HEK293 (cell line): ENCODE measurements at regions not wholly inside any gene's neighbourhood (a gene's known extent, or its start where the extent isn't known, plus 50 kb on each side); places are given as distances from the start of the nearest gene placed in this dataset.
A peak's percentile ranks its signal among the peaks of the same experiment; 100 is the strongest.

Experiments used
- CTCF ChIA-PET: fragments of 350-600 bp; formaldehyde crosslinking; extraction: SDS; loops from one replicate; lab custom pipeline; 2021; ENCODE audit warnings: antibody characterized with exemption; lab: Yijun Ruan, JAX
- POLR2A ChIA-PET: fragments of 300-600 bp; formaldehyde crosslinking; extraction: SDS; loops from one replicate; lab custom pipeline; 2020; ENCODE audit warnings: antibody characterized with exemption, inconsistent platforms; lab: Yijun Ruan, JAX
- H3K27ac ChIP-seq: fragments of 200-500 bp; sonication (Bioruptor generic); 2 replicates; pipeline ENCODE4 v1.5.1; 2014; ENCODE audit warnings: low read depth, low read length, control low read depth, inconsistent platforms; ENCODE audit errors: extremely low read depth
- H3K36me3 ChIP-seq, 2 experiments: fragments of 200-500 bp in 1 of 2; sonication (Bioruptor generic) in 1 of 2; 1 replicate in 1 of 2; 2 replicates in 1 of 2; pipeline ENCODE4 v1.5.1; 2014 to 2017; ENCODE audit warnings: inconsistent platforms in 2 of 2, low read length in 2 of 2; ENCODE audit not compliant: control insufficient read depth in 2 of 2, insufficient read depth in 1 of 2
- H3K4me1 ChIP-seq: fragments of 200-500 bp; sonication (Bioruptor generic); 2 replicates; pipeline ENCODE4 v1.5.1; 2014; ENCODE audit warnings: mild to moderate bottlenecking, low read length, inconsistent platforms; ENCODE audit not compliant: control insufficient read depth, insufficient read depth
- H3K4me3 ChIP-seq: 2 replicates; pipeline ENCODE4 v1.5.1; 2011; ENCODE audit warnings: low read depth, mild to moderate bottlenecking, control low read depth, low read length, moderate library complexity
- H3K9me3 ChIP-seq: fragments of 200-500 bp; sonication (Bioruptor generic); 2 replicates; pipeline ENCODE4 v1.5.1; 2014; ENCODE audit warnings: low read depth, low read length, inconsistent platforms; ENCODE audit not compliant: control insufficient read depth, insufficient read depth
- GFI1B ChIP-seq: fragments of 450-650 bp; formaldehyde crosslinking; IDR thresholded peaks from 2 replicates; pipeline ENCODE4 v1.5.1; 2016; ENCODE audit warnings: missing biosample characterization, missing genetic modification characterization
- GLI4 ChIP-seq: fragments of 450-650 bp; formaldehyde crosslinking; IDR thresholded peaks from 2 replicates; pipeline ENCODE4 v1.5.1; 2016; ENCODE audit warnings: missing biosample characterization, missing genetic modification characterization
- KLF7 ChIP-seq: fragments of 450-650 bp; formaldehyde crosslinking; IDR thresholded peaks from 2 replicates; pipeline ENCODE4 v1.5.1; 2016; ENCODE audit warnings: missing biosample characterization, missing genetic modification characterization, borderline replicate concordance
- PRDM1 ChIP-seq: fragments of 450-650 bp; formaldehyde crosslinking; IDR thresholded peaks from 2 replicates; pipeline ENCODE4; 2016; ENCODE audit warnings: missing biosample characterization, missing genetic modification characterization
- SCRT2 ChIP-seq: fragments of 450-650 bp; formaldehyde crosslinking; IDR thresholded peaks from 2 replicates; pipeline ENCODE4 v1.5.1; 2016; ENCODE audit warnings: missing biosample characterization, missing genetic modification characterization
- SP7 ChIP-seq: fragments of 450-650 bp; formaldehyde crosslinking; IDR thresholded peaks from 2 replicates; pipeline ENCODE4 v1.5.1; 2016; ENCODE audit warnings: missing biosample characterization, missing genetic modification characterization
- ZBTB7A ChIP-seq: fragments of 450-650 bp; formaldehyde crosslinking; IDR thresholded peaks from 2 replicates; pipeline ENCODE4 v1.5.1; 2016; ENCODE audit warnings: low read depth, missing biosample characterization, missing genetic modification characterization
- ZFP37 ChIP-seq: fragments of 450-650 bp; formaldehyde crosslinking; IDR thresholded peaks from 2 replicates; pipeline ENCODE4 v1.5.1; 2016; ENCODE audit warnings: missing biosample characterization, missing genetic modification characterization
- ZNF133 ChIP-seq: fragments of 450-650 bp; formaldehyde crosslinking; IDR thresholded peaks from 2 replicates; pipeline ENCODE4 v1.5.1; 2016; ENCODE audit warnings: missing biosample characterization, missing genetic modification characterization
- ZNF184 ChIP-seq: fragments of 450-650 bp; IDR thresholded peaks from 2 replicates; pipeline ENCODE4 v1.5.1; 2018; ENCODE audit warnings: missing biosample characterization, mild to moderate bottlenecking, missing genetic modification characterization
- ZNF266 ChIP-seq: fragments of 450-650 bp; formaldehyde crosslinking; IDR thresholded peaks from 2 replicates; pipeline ENCODE4 v1.5.1; 2016; ENCODE audit warnings: missing biosample characterization, missing genetic modification characterization, low read depth
- ZNF529 ChIP-seq: fragments of 450-650 bp; formaldehyde crosslinking; IDR thresholded peaks from 2 replicates; pipeline ENCODE4 v1.5.1; 2017; ENCODE audit warnings: missing genetic modification characterization, missing biosample characterization; ENCODE audit not compliant: insufficient replicate concordance
- ZNF560 ChIP-seq: fragments of 450-650 bp; formaldehyde crosslinking; IDR thresholded peaks from 2 replicates; pipeline ENCODE4 v1.5.1; 2017; ENCODE audit warnings: missing biosample characterization, missing genetic modification characterization, borderline replicate concordance
- ZNF585B ChIP-seq: fragments of 450-650 bp; formaldehyde crosslinking; IDR thresholded peaks from 2 replicates; pipeline ENCODE4 v1.5.1; 2016; ENCODE audit warnings: missing biosample characterization, missing genetic modification characterization
- ZNF629 ChIP-seq: fragments of 450-650 bp; formaldehyde crosslinking; IDR thresholded peaks from 2 replicates; pipeline ENCODE4 v1.5.1; 2017; ENCODE audit warnings: missing biosample characterization, missing genetic modification characterization
- ZNF654 ChIP-seq: fragments of 450-650 bp; formaldehyde crosslinking; IDR thresholded peaks from 2 replicates; pipeline ENCODE4 v1.5.1; 2016; ENCODE audit warnings: low read depth, missing biosample characterization, missing genetic modification characterization
- ZNF747 ChIP-seq: fragments of 450-650 bp; formaldehyde crosslinking; IDR thresholded peaks from 2 replicates; pipeline ENCODE4 v1.5.1; 2016; ENCODE audit warnings: missing biosample characterization, missing genetic modification characterization
- ZSCAN23 ChIP-seq: fragments of 450-650 bp; formaldehyde crosslinking; IDR thresholded peaks from 2 replicates; pipeline ENCODE4 v1.5.1; 2016; ENCODE audit warnings: missing biosample characterization, missing genetic modification characterization
- ZSCAN30 ChIP-seq: fragments of 450-650 bp; IDR thresholded peaks from 2 replicates; pipeline ENCODE4 v1.5.1; 2018; ENCODE audit warnings: missing biosample characterization, mild to moderate bottlenecking, missing genetic modification characterization, moderate library complexity
- TF ChIP-seq, protein P1 (sequence below): fragments of 450-650 bp; formaldehyde crosslinking; IDR thresholded peaks from 2 replicates; pipeline ENCODE4 v1.5.1; 2016; ENCODE audit warnings: missing biosample characterization, missing genetic modification characterization
- TF ChIP-seq, protein P2 (sequence below): fragments of 450-650 bp; formaldehyde crosslinking; IDR thresholded peaks from 2 replicates; pipeline ENCODE4 v1.5.1; 2016; ENCODE audit warnings: missing biosample characterization, missing genetic modification characterization
- TF ChIP-seq, protein P3 (sequence below): fragments of 450-650 bp; formaldehyde crosslinking; IDR thresholded peaks from 2 replicates; pipeline ENCODE4 v1.5.1; 2017; ENCODE audit warnings: missing biosample characterization, missing genetic modification characterization
- TF ChIP-seq, protein P4 (sequence below): fragments of 450-650 bp; formaldehyde crosslinking; IDR thresholded peaks from 2 replicates; pipeline ENCODE4 v1.5.1; 2017; ENCODE audit warnings: missing biosample characterization, mild to moderate bottlenecking, missing genetic modification characterization, moderate library complexity
- TF ChIP-seq, protein P5 (sequence below): fragments of 450-650 bp; formaldehyde crosslinking; IDR thresholded peaks from 2 replicates; pipeline ENCODE4 v1.5.1; 2016; ENCODE audit warnings: missing biosample characterization, missing genetic modification characterization

DNA sequence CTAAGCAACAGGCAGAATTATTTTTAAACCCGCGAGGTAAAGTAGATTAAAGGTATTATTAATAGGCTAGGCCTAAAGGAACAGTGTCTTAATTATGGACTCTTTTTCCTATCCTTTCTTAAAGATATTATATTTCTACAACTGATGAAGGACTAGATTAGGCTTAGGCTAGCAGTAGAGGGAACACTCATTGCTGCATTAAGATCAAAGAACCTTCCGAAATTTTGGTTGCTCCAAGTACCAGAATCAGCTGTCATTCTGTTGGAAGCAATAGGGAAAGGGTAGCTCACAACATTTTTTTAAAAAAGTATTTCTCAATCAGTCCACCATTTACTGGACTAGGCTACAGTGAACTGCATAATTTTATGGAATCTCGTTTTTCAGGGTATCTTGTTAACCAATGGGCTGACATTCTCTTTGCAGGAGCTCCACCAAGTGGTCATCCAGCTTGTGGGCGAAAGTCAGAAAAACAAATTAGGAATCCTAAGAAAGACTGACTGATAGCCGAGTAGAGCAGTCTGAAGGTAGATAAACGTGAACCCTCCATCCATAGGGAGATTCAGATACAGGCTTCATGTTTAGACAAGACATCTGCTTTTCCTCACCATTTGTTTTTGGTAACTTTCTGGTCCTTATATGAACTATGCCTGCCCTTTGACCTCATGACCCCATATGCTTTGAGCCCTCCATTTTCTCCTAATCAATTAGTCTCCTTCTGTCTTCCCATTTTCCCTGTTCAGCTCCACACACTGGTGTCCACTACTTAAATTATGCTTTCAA, 103.6 kb upstream of the CHD1 start (continued):
- TF ChIP-seq SCRT2 (peak; percentile 46), ZNF654 (peak; percentile 94), SP7 (tag by site-specific recombination) (no peak), ZSCAN30 (tag by site-specific recombination) (peak; percentile 43; the same call in 1 of the 2 replicates), ZFP37 (peak; percentile 14; the same call in 1 of the 2 replicates), GFI1B (tag by site-specific recombination) (no peak), ZNF266 (tag by site-specific recombination) (no peak)
- TF ChIP-seq, protein P1, sequence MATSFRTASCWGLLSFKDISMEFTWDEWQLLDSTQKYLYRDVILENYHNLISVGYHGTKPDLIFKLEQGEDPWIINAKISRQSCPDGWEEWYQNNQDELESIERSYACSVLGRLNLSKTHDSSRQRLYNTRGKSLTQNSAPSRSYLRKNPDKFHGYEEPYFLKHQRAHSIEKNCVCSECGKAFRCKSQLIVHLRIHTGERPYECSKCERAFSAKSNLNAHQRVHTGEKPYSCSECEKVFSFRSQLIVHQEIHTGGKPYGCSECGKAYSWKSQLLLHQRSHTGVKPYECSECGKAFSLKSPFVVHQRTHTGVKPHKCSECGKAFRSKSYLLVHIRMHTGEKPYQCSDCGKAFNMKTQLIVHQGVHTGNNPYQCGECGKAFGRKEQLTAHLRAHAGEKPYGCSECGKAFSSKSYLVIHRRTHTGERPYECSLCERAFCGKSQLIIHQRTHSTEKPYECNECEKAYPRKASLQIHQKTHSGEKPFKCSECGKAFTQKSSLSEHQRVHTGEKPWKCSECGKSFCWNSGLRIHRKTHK = no peak
- TF ChIP-seq, protein P2, sequence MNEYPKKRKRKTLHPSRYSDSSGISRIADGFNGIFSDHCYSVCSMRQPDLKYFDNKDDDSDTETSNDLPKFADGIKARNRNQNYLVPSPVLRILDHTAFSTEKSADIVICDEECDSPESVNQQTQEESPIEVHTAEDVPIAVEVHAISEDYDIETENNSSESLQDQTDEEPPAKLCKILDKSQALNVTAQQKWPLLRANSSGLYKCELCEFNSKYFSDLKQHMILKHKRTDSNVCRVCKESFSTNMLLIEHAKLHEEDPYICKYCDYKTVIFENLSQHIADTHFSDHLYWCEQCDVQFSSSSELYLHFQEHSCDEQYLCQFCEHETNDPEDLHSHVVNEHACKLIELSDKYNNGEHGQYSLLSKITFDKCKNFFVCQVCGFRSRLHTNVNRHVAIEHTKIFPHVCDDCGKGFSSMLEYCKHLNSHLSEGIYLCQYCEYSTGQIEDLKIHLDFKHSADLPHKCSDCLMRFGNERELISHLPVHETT = no peak

DNA sequence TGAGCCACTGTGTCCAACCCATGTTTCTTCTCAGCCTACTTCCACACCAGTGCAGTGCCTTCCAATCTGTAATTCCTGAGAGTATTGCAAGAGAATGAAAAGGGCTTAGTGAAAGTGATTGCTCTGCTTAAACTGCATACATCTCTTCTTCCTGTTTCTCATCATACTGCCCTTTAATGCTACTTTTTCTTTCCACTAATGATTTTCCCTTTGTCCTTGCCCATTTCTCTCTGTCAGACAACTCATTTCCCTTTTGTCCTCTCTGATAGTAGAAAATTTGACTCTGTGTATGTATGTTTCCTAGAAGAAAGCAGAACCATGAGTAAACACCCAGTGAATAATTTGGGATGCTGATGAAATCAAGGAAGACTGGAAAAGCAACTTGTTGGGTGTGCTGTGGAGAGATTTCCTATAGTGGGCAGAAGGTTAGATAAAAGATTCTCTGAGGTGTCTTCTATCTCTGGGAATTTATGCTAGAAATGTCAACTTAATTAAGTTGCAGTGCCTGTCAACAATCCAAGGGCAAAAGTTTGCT, 102.2 kb upstream of the CHD1 start:
- Histone ChIP-seq H3K27ac (no peak overlapping the region), H3K36me3 (no peaks in the 10 kb centered on the region), H3K9me3 (no peaks in the 10 kb centered on the region), H3K4me1 (no peaks in the 10 kb centered on the region), H3K4me3 (no peak overlapping the region)
- peak; percentile 69 for TF ChIP-seq PRDM1 (tag by site-specific recombination)
- no peak for TF ChIP-seq ZSCAN23 (tag by site-specific recombination)
- CTCF ChIA-PET = no interaction called here
- POLR2A ChIA-PET = no interaction called here

DNA sequence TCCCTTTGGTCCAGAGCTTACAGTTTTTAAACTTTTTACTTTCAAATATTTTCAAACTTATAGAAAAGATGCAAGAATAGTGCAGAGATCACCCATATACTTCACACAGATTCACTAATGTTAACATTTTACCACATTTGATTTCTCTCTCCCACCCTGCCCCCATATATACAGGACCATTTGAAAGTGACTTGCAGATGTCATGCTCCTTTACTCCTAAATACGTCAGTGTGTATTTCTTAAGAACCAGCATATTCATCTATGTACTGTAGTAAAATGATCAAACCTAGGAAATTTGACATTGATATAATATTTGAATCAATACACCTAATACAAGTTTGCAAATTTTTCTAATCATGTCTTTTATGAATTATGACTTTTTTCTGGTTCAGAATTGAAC, 100.4 kb upstream of the CHD1 start:
- POLR2A ChIA-PET = no interaction called here
- CTCF ChIA-PET = interaction anchor here (1.0 to 1.7 kb wide), 2 partner anchors 30 to 136 kb away, joined by 4 to 5 read pairs; no protein-coding TSS in a partner anchor
- TF ChIP-seq ZNF560 (tag by site-specific recombination) = no peak
- TF ChIP-seq, protein P3, sequence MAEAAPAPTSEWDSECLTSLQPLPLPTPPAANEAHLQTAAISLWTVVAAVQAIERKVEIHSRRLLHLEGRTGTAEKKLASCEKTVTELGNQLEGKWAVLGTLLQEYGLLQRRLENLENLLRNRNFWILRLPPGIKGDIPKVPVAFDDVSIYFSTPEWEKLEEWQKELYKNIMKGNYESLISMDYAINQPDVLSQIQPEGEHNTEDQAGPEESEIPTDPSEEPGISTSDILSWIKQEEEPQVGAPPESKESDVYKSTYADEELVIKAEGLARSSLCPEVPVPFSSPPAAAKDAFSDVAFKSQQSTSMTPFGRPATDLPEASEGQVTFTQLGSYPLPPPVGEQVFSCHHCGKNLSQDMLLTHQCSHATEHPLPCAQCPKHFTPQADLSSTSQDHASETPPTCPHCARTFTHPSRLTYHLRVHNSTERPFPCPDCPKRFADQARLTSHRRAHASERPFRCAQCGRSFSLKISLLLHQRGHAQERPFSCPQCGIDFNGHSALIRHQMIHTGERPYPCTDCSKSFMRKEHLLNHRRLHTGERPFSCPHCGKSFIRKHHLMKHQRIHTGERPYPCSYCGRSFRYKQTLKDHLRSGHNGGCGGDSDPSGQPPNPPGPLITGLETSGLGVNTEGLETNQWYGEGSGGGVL (tag by site-specific recombination) = no peak
- no peak for TF ChIP-seq ZNF184 (tag by site-specific recombination)
- TF ChIP-seq ZBTB7A (tag by site-specific recombination) = no peak
- TF ChIP-seq GLI4 (tag by site-specific recombination) = no peak
- TF ChIP-seq ZNF133 (tag by site-specific recombination) = no peak
- no peak for TF ChIP-seq KLF7
- TF ChIP-seq ZNF747 = no peak
- TF ChIP-seq ZNF629 (tag by site-specific recombination) = no peak
- TF ChIP-seq ZNF529 (tag by site-specific recombination) = no peak
- TF ChIP-seq, protein P4, sequence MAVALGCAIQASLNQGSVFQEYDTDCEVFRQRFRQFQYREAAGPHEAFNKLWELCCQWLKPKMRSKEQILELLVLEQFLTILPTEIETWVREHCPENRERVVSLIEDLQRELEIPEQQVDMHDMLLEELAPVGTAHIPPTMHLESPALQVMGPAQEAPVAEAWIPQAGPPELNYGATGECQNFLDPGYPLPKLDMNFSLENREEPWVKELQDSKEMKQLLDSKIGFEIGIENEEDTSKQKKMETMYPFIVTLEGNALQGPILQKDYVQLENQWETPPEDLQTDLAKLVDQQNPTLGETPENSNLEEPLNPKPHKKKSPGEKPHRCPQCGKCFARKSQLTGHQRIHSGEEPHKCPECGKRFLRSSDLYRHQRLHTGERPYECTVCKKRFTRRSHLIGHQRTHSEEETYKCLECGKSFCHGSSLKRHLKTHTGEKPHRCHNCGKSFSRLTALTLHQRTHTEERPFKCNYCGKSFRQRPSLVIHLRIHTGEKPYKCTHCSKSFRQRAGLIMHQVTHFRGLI (tag by site-specific recombination) = no peak
- TF ChIP-seq ZNF585B (tag by site-specific recombination) = no peak
- TF ChIP-seq, protein P5, sequence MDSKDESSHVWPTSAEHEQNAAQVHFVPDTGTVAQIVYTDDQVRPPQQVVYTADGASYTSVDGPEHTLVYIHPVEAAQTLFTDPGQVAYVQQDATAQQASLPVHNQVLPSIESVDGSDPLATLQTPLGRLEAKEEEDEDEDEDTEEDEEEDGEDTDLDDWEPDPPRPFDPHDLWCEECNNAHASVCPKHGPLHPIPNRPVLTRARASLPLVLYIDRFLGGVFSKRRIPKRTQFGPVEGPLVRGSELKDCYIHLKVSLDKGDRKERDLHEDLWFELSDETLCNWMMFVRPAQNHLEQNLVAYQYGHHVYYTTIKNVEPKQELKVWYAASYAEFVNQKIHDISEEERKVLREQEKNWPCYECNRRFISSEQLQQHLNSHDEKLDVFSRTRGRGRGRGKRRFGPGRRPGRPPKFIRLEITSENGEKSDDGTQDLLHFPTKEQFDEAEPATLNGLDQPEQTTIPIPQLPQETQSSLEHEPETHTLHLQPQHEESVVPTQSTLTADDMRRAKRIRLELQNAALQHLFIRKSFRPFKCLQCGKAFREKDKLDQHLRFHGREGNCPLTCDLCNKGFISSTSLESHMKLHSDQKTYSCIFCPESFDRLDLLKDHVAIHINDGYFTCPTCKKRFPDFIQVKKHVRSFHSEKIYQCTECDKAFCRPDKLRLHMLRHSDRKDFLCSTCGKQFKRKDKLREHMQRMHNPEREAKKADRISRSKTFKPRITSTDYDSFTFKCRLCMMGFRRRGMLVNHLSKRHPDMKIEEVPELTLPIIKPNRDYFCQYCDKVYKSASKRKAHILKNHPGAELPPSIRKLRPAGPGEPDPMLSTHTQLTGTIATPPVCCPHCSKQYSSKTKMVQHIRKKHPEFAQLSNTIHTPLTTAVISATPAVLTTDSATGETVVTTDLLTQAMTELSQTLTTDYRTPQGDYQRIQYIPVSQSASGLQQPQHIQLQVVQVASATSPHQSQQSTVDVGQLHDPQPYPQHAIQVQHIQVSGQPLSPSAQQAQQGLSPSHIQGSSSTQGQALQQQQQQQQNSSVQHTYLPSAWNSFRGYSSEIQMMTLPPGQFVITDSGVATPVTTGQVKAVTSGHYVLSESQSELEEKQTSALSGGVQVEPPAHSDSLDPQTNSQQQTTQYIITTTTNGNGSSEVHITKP (tag by site-specific recombination) = no peak

More for the DNA sequence above, 100.4 kb upstream of the CHD1 start:
- H3K36me3 ChIP-seq = no peaks in the 10 kb centered on the region
- no peak overlapping the region for H3K4me3 ChIP-seq
- no peaks in the 10 kb centered on the region for H3K4me1 ChIP-seq
- no peaks in the 10 kb centered on the region for H3K9me3 ChIP-seq
- no peak overlapping the region for H3K27ac ChIP-seq
